ENCODE measurements at regions not wholly inside any gene's neighbourhood (a gene's known extent, or its start where the extent isn't known, plus 50 kb on each side); places are given as distances from the start of the nearest gene placed in this dataset.

GRCh38 chr18:67305466-67305865, 211.1 kb downstream of the DSEL start:
- H3K27me3 ChIP-seq (ENCODE audit: control insufficient read depth in 2 of 2, insufficient read depth in 2 of 2, low read length in 2 of 2), result no peaks in the 10 kb centered on the region
- H3K9me3 ChIP-seq (replicated peaks in 1 of 2; ENCODE audit: control insufficient read depth in 1 of 2, insufficient read depth in 1 of 2, low read length in 2 of 2), result peaks cover 5% of the 10 kb centered on the region in 2 donors
- no peaks in the 10 kb centered on the region for H4K20me1 ChIP-seq (ENCODE audit: insufficient read depth, low read length)
- H2AFZ ChIP-seq (ENCODE audit: insufficient read depth, low read depth, low read length, poor library complexity, severe bottlenecking), result no peak overlapping the region
- H3K4me1 ChIP-seq (ENCODE audit: control insufficient read depth in 1 of 2, insufficient read depth in 2 of 2, low read length in 2 of 2), result no peaks in the 10 kb centered on the region
- no CpG with 5 or more reads among the region's 3 CpGs for WGBS (ENCODE audit: insufficient coverage)
- Mint-ChIP-seq H3K36me3 (no peaks in the 10 kb centered on the region), H3K9me3 (peaks cover 0 to 13% (median 5%) of the 10 kb centered on the region in 7 donors), H3K27ac (no peak overlapping the region), H3K4me1 (no peaks in the 10 kb centered on the region), H3K4me3 (no peak overlapping the region), H3K27me3 (ENCODE audit: low read depth in 3 of 3) (peaks cover 0 to 2% (median 0%) of the 10 kb centered on the region in 3 donors)
- TF ChIP-seq, protein P1, sequence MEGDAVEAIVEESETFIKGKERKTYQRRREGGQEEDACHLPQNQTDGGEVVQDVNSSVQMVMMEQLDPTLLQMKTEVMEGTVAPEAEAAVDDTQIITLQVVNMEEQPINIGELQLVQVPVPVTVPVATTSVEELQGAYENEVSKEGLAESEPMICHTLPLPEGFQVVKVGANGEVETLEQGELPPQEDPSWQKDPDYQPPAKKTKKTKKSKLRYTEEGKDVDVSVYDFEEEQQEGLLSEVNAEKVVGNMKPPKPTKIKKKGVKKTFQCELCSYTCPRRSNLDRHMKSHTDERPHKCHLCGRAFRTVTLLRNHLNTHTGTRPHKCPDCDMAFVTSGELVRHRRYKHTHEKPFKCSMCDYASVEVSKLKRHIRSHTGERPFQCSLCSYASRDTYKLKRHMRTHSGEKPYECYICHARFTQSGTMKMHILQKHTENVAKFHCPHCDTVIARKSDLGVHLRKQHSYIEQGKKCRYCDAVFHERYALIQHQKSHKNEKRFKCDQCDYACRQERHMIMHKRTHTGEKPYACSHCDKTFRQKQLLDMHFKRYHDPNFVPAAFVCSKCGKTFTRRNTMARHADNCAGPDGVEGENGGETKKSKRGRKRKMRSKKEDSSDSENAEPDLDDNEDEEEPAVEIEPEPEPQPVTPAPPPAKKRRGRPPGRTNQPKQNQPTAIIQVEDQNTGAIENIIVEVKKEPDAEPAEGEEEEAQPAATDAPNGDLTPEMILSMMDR (IDR thresholded peaks at IDR 0.05), result no peak
- no peak overlapping the region for H3K9ac ChIP-seq (ENCODE audit: insufficient read depth, low read length, poor library complexity, severe bottlenecking)
- DNase-seq, result no peak
- intact Hi-C loops (cut with micrococcal nuclease), result no loop called here
- H3K36me3 ChIP-seq (replicated peaks in 1 of 2; ENCODE audit: control insufficient read depth in 1 of 2, insufficient read depth in 2 of 2, low read length in 2 of 2), result no peaks in the 10 kb centered on the region
- H3K4me2 ChIP-seq (replicated peaks; ENCODE audit: extremely low read depth, low read length, poor library complexity, severe bottlenecking), result no peak overlapping the region
- no peak overlapping the region for H3K27ac ChIP-seq (ENCODE audit: low read depth in 1 of 2, low read length in 2 of 2)
- no peaks in the 10 kb centered on the region for H3K79me2 ChIP-seq (ENCODE audit: insufficient read depth, low read length)
- H3K4me3 ChIP-seq (replicated peaks in 1 of 3; ENCODE audit: low read depth in 2 of 3, low read length in 3 of 3), result no peak overlapping the region

DNA sequence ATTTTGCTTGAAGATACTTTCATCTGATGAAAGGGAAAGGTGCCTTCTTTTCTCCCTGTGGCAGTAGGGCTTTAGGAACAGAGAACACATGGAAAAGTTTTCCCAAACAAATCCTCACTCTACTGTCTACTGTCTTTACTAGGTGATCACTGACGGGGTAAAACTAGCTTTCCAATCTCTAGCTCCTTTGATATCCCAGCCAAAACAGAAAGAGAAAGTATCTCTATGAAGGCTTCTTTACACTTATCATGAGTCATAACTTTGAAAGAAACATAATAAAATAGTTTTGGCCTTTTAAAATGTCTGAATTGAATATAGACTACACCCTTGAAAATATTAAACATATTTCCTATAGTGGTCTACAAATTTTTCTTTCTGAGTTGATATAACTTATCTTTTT, 214.5 kb downstream of the DSEL start:
- no peak overlapping the region for H3K27ac ChIP-seq (ENCODE audit: low read depth in 1 of 2, low read length in 2 of 2)
- intact Hi-C loops (cut with micrococcal nuclease), result no loop called here

More for the DNA sequence above, 214.5 kb downstream of the DSEL start:
- Histone ChIP-seq H3K9me3 (replicated peaks in 1 of 2; ENCODE audit: control insufficient read depth in 1 of 2, insufficient read depth in 1 of 2, low read length in 2 of 2) (peaks cover 25% of the 10 kb centered on the region in 2 donors), H3K4me2 (replicated peaks; ENCODE audit: extremely low read depth, low read length, poor library complexity, severe bottlenecking) (no peak overlapping the region), H3K79me2 (ENCODE audit: insufficient read depth, low read length) (no peaks in the 10 kb centered on the region), H3K4me1 (ENCODE audit: control insufficient read depth in 1 of 2, insufficient read depth in 2 of 2, low read length in 2 of 2) (no peaks in the 10 kb centered on the region), H3K4me3 (replicated peaks in 1 of 3; ENCODE audit: low read depth in 2 of 3, low read length in 3 of 3) (no peak overlapping the region), H3K27me3 (ENCODE audit: control insufficient read depth in 2 of 2, insufficient read depth in 2 of 2, low read length in 2 of 2) (no peaks in the 10 kb centered on the region), H2AFZ (ENCODE audit: insufficient read depth, low read depth, low read length, poor library complexity, severe bottlenecking) (no peak overlapping the region), H3K36me3 (replicated peaks in 1 of 2; ENCODE audit: control insufficient read depth in 1 of 2, insufficient read depth in 2 of 2, low read length in 2 of 2) (no peaks in the 10 kb centered on the region), H3K9ac (ENCODE audit: insufficient read depth, low read length, poor library complexity, severe bottlenecking) (no peak overlapping the region), H4K20me1 (ENCODE audit: insufficient read depth, low read length) (no peaks in the 10 kb centered on the region)
- DNase-seq, result no peak
- Mint-ChIP-seq H3K4me3 (no peak overlapping the region), H3K27me3 (ENCODE audit: low read depth in 3 of 3) (peaks cover 0 to 2% (median 0%) of the 10 kb centered on the region in 3 donors), H3K36me3 (no peaks in the 10 kb centered on the region), H3K4me1 (no peaks in the 10 kb centered on the region), H3K27ac (no peak overlapping the region), H3K9me3 (peaks cover 3 to 27% (median 11%) of the 10 kb centered on the region in 7 donors)
- TF ChIP-seq, protein P1 (IDR thresholded peaks at IDR 0.05), result no peak
- no CpG with 5 or more reads among the region's 1 CpG for WGBS (ENCODE audit: insufficient coverage)
